Activated T-helper 1 cell treated with anti-CD3 and anti-CD28 coated beads, Interleukin-2, amount 50 U/mL, for 16 hours (primary cell): ENCODE measurements at regions not wholly inside any gene's neighbourhood (a gene's known extent, or its start where the extent isn't known, plus 50 kb on each side); places are given as distances from the start of the nearest gene placed in this dataset.
"Not testable (repeated sequence)": the region's sequence is repeated elsewhere in the genome, so short reads cannot be mapped to it uniquely, and the experiment has no call there.

Experiments used
- DNase-seq, 2 donors: peaks; one replicate each; pipeline ENCODE4 v3.0.0-alpha.2; 2020; ENCODE audit warnings: low read depth in 1 of 2, low spot score in 1 of 2

GRCh38 chr4:188649635-188650034 lies 510.4 kb downstream of the TRIML1 start:
- no peak for DNase-seq

- no peak for DNase-seq
These were observed 511.3 kb downstream of the TRIML1 start for GRCh38 chr4:188650516-188650915.

GRCh38 chr4:188657365-188657764 lies 518.1 kb downstream of the TRIML1 start:
- DNase-seq, result no peak

GRCh38 chr4:188658958-188659522 lies 519.8 kb downstream of the TRIML1 start:
- no peak for DNase-seq

- no peak for DNase-seq
These were observed 521.6 kb downstream of the TRIML1 start for GRCh38 chr4:188660796-188661195.

GRCh38 chr4:188661502-188661901 lies 522.3 kb downstream of the TRIML1 start:
- DNase-seq, result no peak

GRCh38 chr4:188663369-188663768 lies 524.1 kb downstream of the TRIML1 start:
- DNase-seq, result no peak

GRCh38 chr4:188665491-188666457 lies 526.5 kb downstream of the TRIML1 start:
- no peak for DNase-seq

- not testable (repeated sequence) for DNase-seq
These were observed 539.5 kb downstream of the TRIML1 start for GRCh38 chr4:188678691-188679090.

GRCh38 chr4:188680004-188680666 lies 540.9 kb downstream of the TRIML1 start:
- DNase-seq, result no peak

GRCh38 chr4:188680667-188681063 lies 541.4 kb downstream of the TRIML1 start:
- no peak for DNase-seq

- DNase-seq, result no peak
These were observed 543.1 kb downstream of the TRIML1 start for GRCh38 chr4:188682321-188682720.

GRCh38 chr4:188683571-188683970 lies 544.3 kb downstream of the TRIML1 start:
- no peak for DNase-seq

GRCh38 chr4:188688956-188689355 lies 549.7 kb downstream of the TRIML1 start:
- no peak for DNase-seq

GRCh38 chr4:188691811-188692210 lies 552.6 kb downstream of the TRIML1 start:
- DNase-seq, result no peak

GRCh38 chr4:188695261-188695660 lies 556.0 kb downstream of the TRIML1 start:
- DNase-seq, result no peak

- DNase-seq, result no peak
These were observed 558.0 kb downstream of the TRIML1 start for GRCh38 chr4:188697243-188697642.

GRCh38 chr4:188701952-188702351 lies 562.7 kb downstream of the TRIML1 start:
- DNase-seq, result no peak

GRCh38 chr4:188704288-188704687 lies 565.0 kb downstream of the TRIML1 start:
- no peak for DNase-seq

GRCh38 chr4:188707036-188707435 lies 567.8 kb downstream of the TRIML1 start:
- DNase-seq, result no peak

GRCh38 chr4:188714501-188714900 lies 575.3 kb downstream of the TRIML1 start:
- no peak for DNase-seq

- no peak for DNase-seq
These were observed 575.7 kb downstream of the TRIML1 start for GRCh38 chr4:188714907-188715306.
